OCI-LY1 (cell line): ENCODE measurements at regions not wholly inside any gene's neighbourhood (a gene's known extent, or its start where the extent isn't known, plus 50 kb on each side); places are given as distances from the start of the nearest gene placed in this dataset.

Experiments used
- H2AFZ ChIP-seq: fragments of 200-600 bp; sonication (generic), shearing (Covaris generic); 2 replicates; pipeline ENCODE4 v1.6.0; 2014; ENCODE audit warnings: antibody characterized with exemption, mild to moderate bottlenecking, low read length
- H3F3A ChIP-seq: fragments of 200-600 bp; sonication (generic), shearing (Covaris generic); 2 replicates; pipeline ENCODE4 v1.6.0; 2014; ENCODE audit warnings: mild to moderate bottlenecking, antibody characterized with exemption, low read length, moderate library complexity; ENCODE audit not compliant: insufficient read depth
- H3K27ac ChIP-seq: fragments of 200-600 bp; sonication (generic); 2 replicates; pipeline ENCODE4 v1.5.1; 2014; ENCODE audit warnings: low read length, mixed run types, mild to moderate bottlenecking, low read depth; ENCODE audit not compliant: poor library complexity, severe bottlenecking
- H3K27me3 ChIP-seq: fragments of 200-600 bp; sonication (generic); 2 replicates; pipeline ENCODE4 v1.6.0; 2014; ENCODE audit warnings: antibody characterized with exemption, mild to moderate bottlenecking, low read length, moderate library complexity; ENCODE audit not compliant: insufficient read depth
- H3K36me3 ChIP-seq: fragments of 200-600 bp; sonication (generic); 2 replicates; pipeline ENCODE4 v1.6.1; 2014; ENCODE audit warnings: mild to moderate bottlenecking, antibody characterized with exemption, low read length, moderate library complexity, mixed read lengths; ENCODE audit not compliant: insufficient read depth
- H3K4me1 ChIP-seq: fragments of 200-600 bp; sonication (generic); 2 replicates; pipeline ENCODE4 v1.5.1; 2014; ENCODE audit warnings: mild to moderate bottlenecking, low read length, moderate library complexity; ENCODE audit not compliant: insufficient read depth, severe bottlenecking
- H3K4me2 ChIP-seq: fragments of 200-600 bp; sonication (generic), shearing (Covaris generic); 2 replicates; pipeline ENCODE4 v1.6.1; 2014; ENCODE audit warnings: low read length
- H3K4me3 ChIP-seq: fragments of 200-600 bp; sonication (generic); 2 replicates; pipeline ENCODE4 v1.5.1; 2014; ENCODE audit warnings: low read length, low read depth, mild to moderate bottlenecking, mixed read lengths; ENCODE audit not compliant: poor library complexity, severe bottlenecking
- H3K79me2 ChIP-seq: fragments of 200-600 bp; shearing (Covaris generic); 2 replicates; pipeline ENCODE4 v1.6.1; 2016; ENCODE audit warnings: mixed run types, low read length, mixed read lengths; ENCODE audit not compliant: insufficient read depth
- H3K9ac ChIP-seq: fragments of 200-600 bp; sonication (generic), shearing (Covaris generic); 2 replicates; pipeline ENCODE4 v1.6.1; 2014; ENCODE audit warnings: mild to moderate bottlenecking, low read length, mixed read lengths
- H3K9me2 ChIP-seq: fragments of 200-600 bp; sonication (generic), shearing (Covaris generic); 2 replicates; pipeline ENCODE4 v1.6.1; 2014; ENCODE audit warnings: low read depth, mild to moderate bottlenecking, low read length, mixed read lengths
- H3K9me3 ChIP-seq: fragments of 200-600 bp; shearing (Covaris generic); 2 replicates; pipeline ENCODE4 v1.6.1; 2014; ENCODE audit warnings: low read length, mixed read lengths
- H4K20me1 ChIP-seq: fragments of 200-600 bp; sonication (generic), shearing (Covaris generic); 2 replicates; pipeline ENCODE4 v1.6.0; 2016; ENCODE audit warnings: mild to moderate bottlenecking, low read length; ENCODE audit not compliant: insufficient read depth
- CTCF ChIP-seq: fragments of 200-600 bp; sonication (generic), shearing (Covaris generic); IDR thresholded peaks from 2 replicates; pipeline ENCODE4 v1.5.1; 2017; ENCODE audit warnings: mild to moderate bottlenecking, antibody characterized with exemption, low read length, moderate library complexity, mixed read lengths
- EZH2 ChIP-seq: fragments of 200-600 bp; sonication (generic), shearing (Covaris generic); IDR thresholded peaks from 2 replicates; pipeline ENCODE4 v1.8.0; 2017; ENCODE audit warnings: borderline replicate concordance, mixed run types, mild to moderate bottlenecking, antibody characterized with exemption, low read length, moderate library complexity, mixed read lengths

- no peaks in the 10 kb centered on the region for H3K79me2 ChIP-seq
- H3F3A ChIP-seq: no peaks in the 10 kb centered on the region
- H2AFZ ChIP-seq: no peak overlapping the region
- H3K9ac ChIP-seq: no peak overlapping the region
- no peak overlapping the region for H3K27ac ChIP-seq
- H3K4me2 ChIP-seq: no peak overlapping the region
- H3K9me3 ChIP-seq: no peaks in the 10 kb centered on the region
- H4K20me1 ChIP-seq: no peaks in the 10 kb centered on the region
- no peaks in the 10 kb centered on the region for H3K9me2 ChIP-seq
- no peaks in the 10 kb centered on the region for H3K27me3 ChIP-seq
- no peaks in the 10 kb centered on the region for H3K36me3 ChIP-seq
- no peaks in the 10 kb centered on the region for H3K4me1 ChIP-seq
- TF ChIP-seq EZH2 (no peak), CTCF (no peak)
- H3K4me3 ChIP-seq: no peak overlapping the region
Observed at GRCh38 chr13:109881961-109882558, 95.7 kb upstream of the IRS2 start.

- no peaks in the 10 kb centered on the region for H3K4me1 ChIP-seq
Observed at GRCh38 chr13:109881347-109881725, 95.0 kb upstream of the IRS2 start.

GRCh38 chr13:109880371-109881346, 94.3 kb upstream of the IRS2 start:
- H3F3A ChIP-seq: no peaks in the 10 kb centered on the region
- H3K4me1 ChIP-seq: no peaks in the 10 kb centered on the region
- no peaks in the 10 kb centered on the region for H3K36me3 ChIP-seq
- H3K4me3 ChIP-seq: no peak overlapping the region
- H2AFZ ChIP-seq: no peak overlapping the region
- no peak overlapping the region for H3K27ac ChIP-seq
- H4K20me1 ChIP-seq: no peaks in the 10 kb centered on the region
- H3K79me2 ChIP-seq: no peaks in the 10 kb centered on the region
- no peaks in the 10 kb centered on the region for H3K9me2 ChIP-seq
- TF ChIP-seq EZH2 (no peak), CTCF (no peak)
- no peak overlapping the region for H3K9ac ChIP-seq
- no peaks in the 10 kb centered on the region for H3K27me3 ChIP-seq
- no peaks in the 10 kb centered on the region for H3K9me3 ChIP-seq
- H3K4me2 ChIP-seq: no peak overlapping the region

More at GRCh38 chr13:109881347-109881725, 95.0 kb upstream of the IRS2 start:
- no peak overlapping the region for H3K27ac ChIP-seq
- TF ChIP-seq EZH2 (no peak), CTCF (no peak)
- no peak overlapping the region for H2AFZ ChIP-seq
- no peaks in the 10 kb centered on the region for H4K20me1 ChIP-seq
- no peak overlapping the region for H3K9ac ChIP-seq
- no peaks in the 10 kb centered on the region for H3K27me3 ChIP-seq
- no peaks in the 10 kb centered on the region for H3K79me2 ChIP-seq
- H3K36me3 ChIP-seq: no peaks in the 10 kb centered on the region
- no peaks in the 10 kb centered on the region for H3F3A ChIP-seq
- no peaks in the 10 kb centered on the region for H3K9me2 ChIP-seq
- H3K9me3 ChIP-seq: no peaks in the 10 kb centered on the region
- no peak overlapping the region for H3K4me2 ChIP-seq
- no peak overlapping the region for H3K4me3 ChIP-seq
